ENCODE measurements at regions not wholly inside any gene's neighbourhood (a gene's known extent, or its start where the extent isn't known, plus 50 kb on each side); places are given as distances from the start of the nearest gene placed in this dataset.

DNA sequence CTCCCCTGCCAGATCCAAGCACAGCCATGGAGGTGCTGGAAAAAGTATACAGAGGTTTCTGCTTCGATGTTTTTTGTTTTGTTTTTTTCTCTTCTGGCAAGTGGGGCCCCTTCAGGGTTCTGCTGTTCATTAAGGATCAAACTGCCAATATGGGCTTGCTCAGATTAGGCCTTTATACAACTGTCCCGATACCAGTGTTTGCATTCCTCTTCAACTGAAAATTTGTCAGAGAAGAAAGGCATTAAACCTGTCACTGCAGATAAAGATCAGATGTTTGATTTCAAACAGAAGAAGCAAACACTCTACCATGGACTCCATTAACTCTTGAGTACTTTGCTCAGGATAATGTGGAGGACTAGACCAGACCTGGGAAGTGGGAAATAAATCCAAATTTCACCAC lies 396.0 kb upstream of the SMIM21 start:
- TF ChIP-seq, protein P1, sequence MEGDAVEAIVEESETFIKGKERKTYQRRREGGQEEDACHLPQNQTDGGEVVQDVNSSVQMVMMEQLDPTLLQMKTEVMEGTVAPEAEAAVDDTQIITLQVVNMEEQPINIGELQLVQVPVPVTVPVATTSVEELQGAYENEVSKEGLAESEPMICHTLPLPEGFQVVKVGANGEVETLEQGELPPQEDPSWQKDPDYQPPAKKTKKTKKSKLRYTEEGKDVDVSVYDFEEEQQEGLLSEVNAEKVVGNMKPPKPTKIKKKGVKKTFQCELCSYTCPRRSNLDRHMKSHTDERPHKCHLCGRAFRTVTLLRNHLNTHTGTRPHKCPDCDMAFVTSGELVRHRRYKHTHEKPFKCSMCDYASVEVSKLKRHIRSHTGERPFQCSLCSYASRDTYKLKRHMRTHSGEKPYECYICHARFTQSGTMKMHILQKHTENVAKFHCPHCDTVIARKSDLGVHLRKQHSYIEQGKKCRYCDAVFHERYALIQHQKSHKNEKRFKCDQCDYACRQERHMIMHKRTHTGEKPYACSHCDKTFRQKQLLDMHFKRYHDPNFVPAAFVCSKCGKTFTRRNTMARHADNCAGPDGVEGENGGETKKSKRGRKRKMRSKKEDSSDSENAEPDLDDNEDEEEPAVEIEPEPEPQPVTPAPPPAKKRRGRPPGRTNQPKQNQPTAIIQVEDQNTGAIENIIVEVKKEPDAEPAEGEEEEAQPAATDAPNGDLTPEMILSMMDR (IDR thresholded peaks at IDR 0.05), result no peak
- 33 to 45% (median 45%) methylated on average over 2 of the region's 2 CpGs for WGBS, 3 donors
- no peak overlapping the region for H3K27ac ChIP-seq

DNA sequence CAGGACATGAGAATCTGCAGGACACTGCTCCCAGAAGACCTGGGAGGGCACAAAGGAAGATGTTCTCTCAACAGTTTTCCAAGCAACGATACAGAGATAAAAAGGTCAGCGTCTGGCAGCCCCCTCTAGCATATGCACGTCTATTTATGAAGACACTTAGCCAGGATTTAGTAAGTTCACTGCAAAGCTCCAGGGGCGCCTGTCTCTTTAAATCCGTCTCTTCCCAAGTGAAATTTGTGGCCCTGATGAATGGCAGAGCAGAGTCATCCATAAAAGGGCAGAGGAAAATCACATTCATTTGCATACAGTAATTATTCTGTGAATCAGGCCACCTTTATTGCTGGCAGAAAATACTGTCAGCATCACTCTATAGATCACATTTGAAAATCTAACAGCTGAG lies 390.9 kb upstream of the SMIM21 start:
- H3K4me3 ChIP-seq, result no peak overlapping the region
- no peak for DNase-seq
- ATAC-seq, result no peak
- 66 to 76% (median 69%) methylated on average over 5 of the region's 5 CpGs for WGBS, 3 donors
- TF ChIP-seq, protein P1 (IDR thresholded peaks at IDR 0.05), result no peak
- no peaks in the 10 kb centered on the region for H3K9me3 ChIP-seq
- no peaks in the 10 kb centered on the region for H3K27me3 ChIP-seq (ENCODE audit: insufficient read depth in 3 of 3, low read length in 2 of 3)
- no peaks in the 10 kb centered on the region for H3K4me1 ChIP-seq
- H3K27ac ChIP-seq, result no peak overlapping the region
- intact Hi-C loops (cut with DNase I), result no loop called here
- H3K36me3 ChIP-seq (ENCODE audit: insufficient read depth in 1 of 2, low read depth in 1 of 2), result no peaks in the 10 kb centered on the region

More for the DNA sequence above, 396.0 kb upstream of the SMIM21 start:
- Histone ChIP-seq H3K9me3 (no peaks in the 10 kb centered on the region), H3K4me1 (no peaks in the 10 kb centered on the region), H3K36me3 (ENCODE audit: insufficient read depth in 1 of 2, low read depth in 1 of 2) (no peaks in the 10 kb centered on the region), H3K27me3 (ENCODE audit: insufficient read depth in 3 of 3, low read length in 2 of 3) (no peaks in the 10 kb centered on the region), H3K4me3 (no peak overlapping the region)
- intact Hi-C loops (cut with DNase I), result no loop called here
- DNase-seq (no peak), ATAC-seq (no peak)

DNA sequence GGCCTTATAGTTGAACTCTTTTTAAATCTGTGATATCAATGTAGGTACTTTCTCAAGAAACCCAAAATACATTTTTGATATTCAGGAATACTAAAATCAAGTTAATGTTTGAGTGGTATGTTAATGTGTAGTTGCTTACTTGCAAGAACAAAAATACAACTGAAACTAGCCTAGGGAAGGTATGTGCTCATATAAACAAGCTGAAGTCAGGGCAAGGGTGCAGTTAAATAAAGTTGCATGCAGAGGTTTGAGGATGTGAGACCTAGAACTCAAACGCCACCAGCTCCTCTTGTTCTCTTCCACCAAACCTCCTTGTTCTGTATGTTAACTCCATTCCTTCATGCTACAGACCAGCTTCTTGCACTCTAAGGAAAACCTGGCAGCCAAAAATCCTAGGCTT lies 388.3 kb upstream of the SMIM21 start:
- DNase-seq (no peak), ATAC-seq (no peak)
- Histone ChIP-seq H3K4me1 (no peaks in the 10 kb centered on the region), H3K27ac (no peak overlapping the region), H3K36me3 (ENCODE audit: insufficient read depth in 1 of 2, low read depth in 1 of 2) (no peaks in the 10 kb centered on the region), H3K9me3 (no peaks in the 10 kb centered on the region), H3K4me3 (no peak overlapping the region), H3K27me3 (ENCODE audit: insufficient read depth in 3 of 3, low read length in 2 of 3) (peaks cover 0 to 6% (median 0%) of the 10 kb centered on the region in 3 donors)
- WGBS, 3 donors, result 82 to 100% (median 92%) methylated on average over 1 of the region's 1 CpG
- intact Hi-C loops (cut with DNase I), result no loop called here
- TF ChIP-seq, protein P1 (IDR thresholded peaks at IDR 0.05), result no peak

DNA sequence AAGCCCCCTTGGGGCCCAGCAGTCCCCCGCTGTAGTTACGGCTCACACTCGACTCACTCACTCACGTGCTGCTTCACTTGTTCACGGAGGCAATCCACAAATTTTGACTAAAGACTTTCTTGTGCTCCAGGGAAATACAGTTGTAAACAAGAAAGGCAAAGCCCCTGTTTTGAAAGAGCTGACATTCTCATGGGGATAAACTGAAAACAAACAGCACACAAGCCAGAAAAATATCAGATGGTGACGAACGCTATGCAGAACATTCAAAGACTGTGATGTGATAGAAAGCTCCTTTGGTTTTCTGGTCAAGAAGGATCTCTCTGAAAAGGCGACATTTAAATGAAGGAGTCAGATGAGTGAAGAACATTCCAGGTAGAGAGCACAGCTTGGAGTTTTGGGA lies 385.3 kb upstream of the SMIM21 start:
- Histone ChIP-seq H3K27me3 (ENCODE audit: insufficient read depth in 3 of 3, low read length in 2 of 3) (peaks cover 0 to 6% (median 0%) of the 10 kb centered on the region in 3 donors), H3K4me1 (no peaks in the 10 kb centered on the region), H3K9me3 (no peaks in the 10 kb centered on the region), H3K27ac (no peak overlapping the region), H3K36me3 (ENCODE audit: insufficient read depth in 1 of 2, low read depth in 1 of 2) (no peaks in the 10 kb centered on the region), H3K4me3 (no peak overlapping the region)
- intact Hi-C loops (cut with DNase I), result no loop called here
- WGBS, 3 donors, result 46 to 58% (median 51%) methylated on average over 8 of the region's 8 CpGs
- no peak for ATAC-seq
- TF ChIP-seq, protein P1 (IDR thresholded peaks at IDR 0.05), result no peak
- DNase-seq, result no peak

DNA sequence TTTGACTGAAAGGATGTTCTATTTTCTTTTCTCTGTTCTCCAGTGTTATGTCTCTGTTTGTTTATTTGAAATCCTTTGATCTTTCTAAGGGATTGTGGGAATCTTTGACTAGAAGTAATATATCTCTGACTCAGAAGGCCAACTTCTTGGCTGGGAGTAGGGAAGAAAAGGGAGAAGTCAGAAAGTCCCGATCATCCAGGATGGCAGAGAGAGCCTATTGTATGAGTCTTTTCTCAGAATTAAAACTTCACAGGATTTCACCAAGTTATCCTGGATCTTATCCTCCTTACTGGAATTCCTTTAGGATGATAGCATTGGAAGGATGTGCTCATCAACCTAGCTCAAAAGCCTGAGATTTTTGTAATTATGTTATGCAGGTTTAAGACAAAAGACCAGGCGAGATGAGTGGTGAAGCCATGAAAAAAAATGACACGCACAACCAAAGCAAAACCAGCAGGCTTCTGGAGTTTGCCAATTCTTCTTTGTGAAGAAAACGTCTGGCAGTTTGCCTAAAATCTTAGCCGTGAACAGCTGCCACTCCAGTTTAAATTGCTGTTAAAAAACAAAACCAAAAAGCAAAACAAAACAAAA lies 383.6 kb upstream of the SMIM21 start:
- Histone ChIP-seq H3K4me1 (no peaks in the 10 kb centered on the region), H3K27ac (no peak overlapping the region), H3K9me3 (no peaks in the 10 kb centered on the region), H3K36me3 (ENCODE audit: insufficient read depth in 1 of 2, low read depth in 1 of 2) (no peaks in the 10 kb centered on the region), H3K4me3 (no peak overlapping the region), H3K27me3 (ENCODE audit: insufficient read depth in 3 of 3, low read length in 2 of 3) (peaks cover 0 to 6% (median 0%) of the 10 kb centered on the region in 3 donors)
- 18 to 33% (median 19%) methylated on average over 5 of the region's 5 CpGs for WGBS, 3 donors
- TF ChIP-seq, protein P1 (IDR thresholded peaks at IDR 0.05), result no peak
- DNase-seq (no peak), ATAC-seq (no peak)
- intact Hi-C loops (cut with DNase I), result no loop called here

Data from psoas muscle (tissue), 7 donors.